Right cardiac atrium (tissue), 5 donors: ENCODE measurements at regions not wholly inside any gene's neighbourhood (a gene's known extent, or its start where the extent isn't known, plus 50 kb on each side); places are given as distances from the start of the nearest gene placed in this dataset.
"Not testable (repeated sequence)": the region's sequence is repeated elsewhere in the genome, so short reads cannot be mapped to it uniquely, and the experiment has no call there.

Experiments used
- ATAC-seq, 2 donors: fragments of 200-7000 bp; cut with Tn5 transposase; one replicate each; pipeline versions ENCODE4 v1.8.0 to v1.9.1; 2020; ENCODE audit warnings: moderate library complexity in 2 of 2, mild to moderate bottlenecking in 1 of 2
- DNase-seq, 3 donors: peaks; one replicate each; pipeline ENCODE4 v3.0.0-alpha.2; 2020
- H3K27ac ChIP-seq: one replicate; pipeline ENCODE4 v1.5.1; 2013; ENCODE audit warnings: mild to moderate bottlenecking, low read length, control low read depth, moderate library complexity
- H3K27me3 ChIP-seq: one replicate; pipeline ENCODE4 v1.6.1; 2013; ENCODE audit not compliant: control insufficient read depth, insufficient read depth
- H3K4me1 ChIP-seq: one replicate; pipeline ENCODE4 v1.6.1; 2013; ENCODE audit warnings: low read length; ENCODE audit not compliant: control insufficient read depth, insufficient read depth
- H3K4me3 ChIP-seq: one replicate; pipeline ENCODE4 v1.5.1; 2013; ENCODE audit warnings: low read length, control low read depth
- H3K9me3 ChIP-seq: one replicate; pipeline ENCODE4 v1.6.1; 2013; ENCODE audit warnings: low read length; ENCODE audit not compliant: control insufficient read depth
- WGBS: extraction: QIAGEN DNeasy Blood & Tissue Kit; methylation state at CpG from one replicate; pipeline ENCODE4 v1.1.7; 2013; 5-methylcytosine and 5-hydroxymethylcytosine counted together
- intact Hi-C, 4 donors: fragments of 100-400 bp; cut with DNase I; formaldehyde crosslinking; loops; one replicate each; pipeline versions ENCODE4 v1.11.0 to v1.14.0; 2022 to 2023
- donor health status: healthy with polysubstance abuse.
- donor health status: DM: no; HTN: yes; CAD: no.
- donor health status: DM: no; HTN: no; CAD: no.
- donor health status: DM: no; HTN: yes; CAD: no; lungs with severe emphysema.
- donor health status: DM: yes; HTN: yes; CAD: no.

GRCh38 chr2:7749895-7750559 is 832.8 kb downstream of the RNF144A start:
- Histone ChIP-seq H3K27ac (no peak overlapping the region), H3K9me3 (no peaks in the 10 kb centered on the region), H3K4me3 (no peak overlapping the region), H3K4me1 (no peaks in the 10 kb centered on the region), H3K27me3 (no peaks in the 10 kb centered on the region)
- intact Hi-C loops, result no loop called here
- DNase-seq (no peak), ATAC-seq (no peak)
- 93% methylated on average over 4 of the region's 4 CpGs for WGBS

- 100% methylated on average over 1 of the region's 1 CpG for WGBS
- Histone ChIP-seq H3K9me3 (no peaks in the 10 kb centered on the region), H3K27me3 (no peaks in the 10 kb centered on the region), H3K4me1 (no peaks in the 10 kb centered on the region), H3K4me3 (no peak overlapping the region), H3K27ac (no peak overlapping the region)
- intact Hi-C loops, result no loop called here
- ATAC-seq (no peak), DNase-seq (no peak)
Measured at GRCh38 chr2:7752291-7752690, 835.1 kb downstream of the RNF144A start.

GRCh38 chr2:7753777-7754176 is 836.6 kb downstream of the RNF144A start:
- no peak overlapping the region for H3K27ac ChIP-seq
- H3K27me3 ChIP-seq, result no peaks in the 10 kb centered on the region
- no peak for DNase-seq
- intact Hi-C loops, result no loop called here
- ATAC-seq, result no peak
- no peak overlapping the region for H3K4me3 ChIP-seq
- no peaks in the 10 kb centered on the region for H3K9me3 ChIP-seq
- no peaks in the 10 kb centered on the region for H3K4me1 ChIP-seq

GRCh38 chr2:7755879-7756278 is 838.7 kb downstream of the RNF144A start:
- WGBS, result 88% methylated on average over 5 of the region's 5 CpGs
- Histone ChIP-seq H3K4me1 (no peaks in the 10 kb centered on the region), H3K4me3 (no peak overlapping the region), H3K9me3 (peaks cover 1% of the 10 kb centered on the region), H3K27me3 (no peaks in the 10 kb centered on the region), H3K27ac (no peak overlapping the region)
- ATAC-seq, result no peak
- intact Hi-C loops, result no loop called here
- no peak for DNase-seq

GRCh38 chr2:7758073-7758759 is 841.0 kb downstream of the RNF144A start:
- no peak for DNase-seq
- intact Hi-C loops, result no loop called here

GRCh38 chr2:7759898-7760297 is 842.7 kb downstream of the RNF144A start:
- Histone ChIP-seq H3K27me3 (no peaks in the 10 kb centered on the region), H3K9me3 (peaks cover 6% of the 10 kb centered on the region), H3K4me3 (no peak overlapping the region), H3K27ac (no peak overlapping the region), H3K4me1 (no peaks in the 10 kb centered on the region)
- ATAC-seq, result no peak
- no peak for DNase-seq
- intact Hi-C loops, result no loop called here
- WGBS, result 89% methylated on average over 3 of the region's 3 CpGs

More at GRCh38 chr2:7758073-7758759, 841.0 kb downstream of the RNF144A start:
- Histone ChIP-seq H3K4me3 (no peak overlapping the region), H3K27ac (no peak overlapping the region), H3K9me3 (peaks cover 3% of the 10 kb centered on the region), H3K4me1 (no peaks in the 10 kb centered on the region), H3K27me3 (no peaks in the 10 kb centered on the region)
- no peak for ATAC-seq
- WGBS, result 94% methylated on average over 3 of the region's 3 CpGs

- WGBS, result 96% methylated on average over 3 of the region's 3 CpGs
- H3K27me3 ChIP-seq, H3K9me3 ChIP-seq, H3K4me3 ChIP-seq, intact Hi-C loops, ATAC-seq, DNase-seq, H3K27ac ChIP-seq, H3K4me1 ChIP-seq: not testable (repeated sequence)
Measured at GRCh38 chr2:7763418-7763817, 846.2 kb downstream of the RNF144A start.

GRCh38 chr2:7765236-7765635 is 848.0 kb downstream of the RNF144A start:
- no peaks in the 10 kb centered on the region for H3K27me3 ChIP-seq
- no peak overlapping the region for H3K4me3 ChIP-seq
- DNase-seq, result no peak
- intact Hi-C loops, result no loop called here
- peaks cover 5% of the 10 kb centered on the region for H3K9me3 ChIP-seq
- no peak for ATAC-seq
- H3K4me1 ChIP-seq, result no peaks in the 10 kb centered on the region
- WGBS, result 91% methylated on average over 1 of the region's 1 CpG
- H3K27ac ChIP-seq, result no peak overlapping the region

- Histone ChIP-seq H3K4me3 (no peak overlapping the region), H3K4me1 (no peaks in the 10 kb centered on the region), H3K27me3 (no peaks in the 10 kb centered on the region), H3K9me3 (peaks cover 5% of the 10 kb centered on the region), H3K27ac (no peak overlapping the region)
- DNase-seq (no peak), ATAC-seq (no peak)
- whole genome bisulfite sequencing, result 73% methylated on average over 8 of the region's 8 CpGs
- intact Hi-C loops, result no loop called here
Measured at GRCh38 chr2:7766088-7766722, 849.0 kb downstream of the RNF144A start.

- 97% methylated on average over 26 of the region's 26 CpGs for WGBS
Measured at GRCh38 chr2:7766978-7767565, 849.9 kb downstream of the RNF144A start.

GRCh38 chr2:7767902-7768301 is 850.7 kb downstream of the RNF144A start:
- peaks cover 5% of the 10 kb centered on the region for H3K9me3 ChIP-seq
- WGBS, result 99% methylated on average over 4 of the region's 4 CpGs
- H3K27me3 ChIP-seq, result no peaks in the 10 kb centered on the region

More at GRCh38 chr2:7766978-7767565, 849.9 kb downstream of the RNF144A start:
- intact Hi-C loops, result no loop called here
- Histone ChIP-seq H3K4me1 (no peaks in the 10 kb centered on the region), H3K4me3 (no peak overlapping the region), H3K9me3 (peaks cover 5% of the 10 kb centered on the region), H3K27ac (no peak overlapping the region), H3K27me3 (no peaks in the 10 kb centered on the region)
- DNase-seq, result no peak
- no peak for ATAC-seq

More at GRCh38 chr2:7767902-7768301, 850.7 kb downstream of the RNF144A start:
- DNase-seq, result no peak
- Histone ChIP-seq H3K4me3 (no peak overlapping the region), H3K4me1 (no peaks in the 10 kb centered on the region), H3K27ac (no peak overlapping the region)
- no peak for ATAC-seq
- intact Hi-C loops, result no loop called here
